ENCODE measurements at regions not wholly inside any gene's neighbourhood (a gene's known extent, or its start where the extent isn't known, plus 50 kb on each side); places are given as distances from the start of the nearest gene placed in this dataset.
"Not testable (repeated sequence)": the region's sequence is repeated elsewhere in the genome, so short reads cannot be mapped to it uniquely, and the experiment has no call there.

- no peak for DNase-seq
These were observed 429.8 kb upstream of the C1orf87 start for GRCh38 chr1:60503266-60503925.

GRCh38 chr1:60502506-60502905, 428.9 kb upstream of the C1orf87 start:
- no peak for DNase-seq

GRCh38 chr1:60489916-60490480, 416.4 kb upstream of the C1orf87 start:
- not testable (repeated sequence) for DNase-seq

GRCh38 chr1:60488847-60489246, 415.3 kb upstream of the C1orf87 start:
- DNase-seq = no peak

GRCh38 chr1:60487565-60488345, 414.2 kb upstream of the C1orf87 start:
- DNase-seq = no peak

GRCh38 chr1:60483509-60483908, 409.9 kb upstream of the C1orf87 start:
- no peak for DNase-seq

- DNase-seq = peak; percentile 54
These were observed 396.7 kb upstream of the C1orf87 start for GRCh38 chr1:60470246-60470645.

GRCh38 chr1:60463786-60464185, 390.2 kb upstream of the C1orf87 start:
- DNase-seq = no peak

- DNase-seq = no peak
These were observed 389.6 kb upstream of the C1orf87 start for GRCh38 chr1:60463146-60463545.

- DNase-seq = no peak
These were observed 388.5 kb upstream of the C1orf87 start for GRCh38 chr1:60461925-60462595.

GRCh38 chr1:60458111-60458510, 384.5 kb upstream of the C1orf87 start:
- DNase-seq = no peak

GRCh38 chr1:60449876-60450275, 376.3 kb upstream of the C1orf87 start:
- no peak for DNase-seq

GRCh38 chr1:60448850-60449249, 375.3 kb upstream of the C1orf87 start:
- no peak for DNase-seq

GRCh38 chr1:60444680-60445079, 371.1 kb upstream of the C1orf87 start:
- DNase-seq = no peak

- no peak for DNase-seq
These were observed 362.6 kb upstream of the C1orf87 start for GRCh38 chr1:60436186-60436585.

- DNase-seq = no peak
These were observed 358.0 kb upstream of the C1orf87 start for GRCh38 chr1:60431593-60431992.

- DNase-seq = no peak
These were observed 356.8 kb upstream of the C1orf87 start for GRCh38 chr1:60430375-60430774.

- no peak for DNase-seq
These were observed 354.6 kb upstream of the C1orf87 start for GRCh38 chr1:60428127-60428526.

GRCh38 chr1:60427701-60428100, 354.1 kb upstream of the C1orf87 start:
- no peak for DNase-seq

GRCh38 chr1:60427194-60427593, 353.6 kb upstream of the C1orf87 start:
- DNase-seq = no peak

- peak; percentile 40 for DNase-seq
These were observed 352.0 kb upstream of the C1orf87 start for GRCh38 chr1:60425528-60425927.

GRCh38 chr1:60423146-60423780, 349.7 kb upstream of the C1orf87 start:
- peak; percentile 54 for DNase-seq

- DNase-seq = no peak
These were observed 348.4 kb upstream of the C1orf87 start for GRCh38 chr1:60421965-60422364.
